Endodermal cell (in vitro differentiated cells): ENCODE measurements at regions not wholly inside any gene's neighbourhood (a gene's known extent, or its start where the extent isn't known, plus 50 kb on each side); places are given as distances from the start of the nearest gene placed in this dataset.

Experiments used
- DNase-seq: peaks from one replicate; pipeline ENCODE4 v3.0.0-alpha.2; 2017
- H3K27ac ChIP-seq: 2 replicates; pipeline ENCODE4 v1.5.1; 2013; ENCODE audit warnings: mild to moderate bottlenecking, low read depth, low read length, moderate library complexity
- H3K27me3 ChIP-seq: 2 replicates; pipeline ENCODE4 v1.6.1; 2013; ENCODE audit warnings: mild to moderate bottlenecking, low read length, moderate library complexity; ENCODE audit not compliant: insufficient read depth, control insufficient read depth, poor library complexity, severe bottlenecking
- H3K36me3 ChIP-seq: 2 replicates; pipeline ENCODE4 v1.7.0; 2013; ENCODE audit warnings: mild to moderate bottlenecking, low read length, moderate library complexity; ENCODE audit not compliant: control insufficient read depth, insufficient read depth
- H3K4me1 ChIP-seq: one replicate; pipeline ENCODE4 v1.7.0; 2013; ENCODE audit warnings: low read length; ENCODE audit not compliant: control insufficient read depth, insufficient read depth
- H3K4me3 ChIP-seq: 2 replicates; pipeline ENCODE4 v1.5.1; 2013; ENCODE audit warnings: mild to moderate bottlenecking, low read length, moderate library complexity
- H3K9ac ChIP-seq: 2 replicates; pipeline ENCODE4 v1.6.1; 2013; ENCODE audit warnings: mild to moderate bottlenecking, low read length, moderate library complexity; ENCODE audit not compliant: poor library complexity, severe bottlenecking; ENCODE audit errors: extremely low read depth
- H3K9me3 ChIP-seq: 2 replicates; pipeline ENCODE4 v1.6.1; 2013; ENCODE audit warnings: mild to moderate bottlenecking, low read length, moderate library complexity; ENCODE audit not compliant: control insufficient read depth
- H3K27ac Mint-ChIP-seq: 2 replicates; pipeline ENCODE4 v1.8.0; 2020; ENCODE audit warnings: mixed read lengths
- H3K27me3 Mint-ChIP-seq: 2 replicates; pipeline ENCODE4 v1.8.0; 2021; ENCODE audit warnings: mild to moderate bottlenecking, mixed read lengths; ENCODE audit not compliant: insufficient read depth
- H3K36me3 Mint-ChIP-seq: 2 replicates; pipeline ENCODE4 v1.8.0; 2020; ENCODE audit warnings: low read depth, mixed read lengths
- H3K4me1 Mint-ChIP-seq: 2 replicates; pipeline ENCODE4 v1.8.0; 2020; ENCODE audit warnings: mixed read lengths
- H3K4me3 Mint-ChIP-seq: 2 replicates; pipeline ENCODE4 v1.8.0; 2020; ENCODE audit warnings: mild to moderate bottlenecking, moderate library complexity, mixed read lengths
- H3K9me3 Mint-ChIP-seq: 2 replicates; pipeline ENCODE4 v1.8.0; 2020; ENCODE audit warnings: mild to moderate bottlenecking, mixed read lengths
- CTCF ChIP-seq: fragments of 200-600 bp; sonication (generic); conservative IDR thresholded peaks from 2 replicates; pipeline ENCODE4 v1.5.0; 2021; ENCODE audit warnings: antibody characterized with exemption, mild to moderate bottlenecking
- WGBS, 2 experiments: methylation state at CpG; one replicate each; pipeline versions ENCODE4 v1.1.5 to v1.1.7; 2013; ENCODE audit warnings: missing lambda C conversion rate in 2 of 2, mixed read lengths in 1 of 2; ENCODE audit not compliant: insufficient coverage in 1 of 2, insufficient read length in 1 of 2; 5-methylcytosine and 5-hydroxymethylcytosine counted together

- H3K4me1 Mint-ChIP-seq, result peaks cover 1% of the 10 kb centered on the region
- H3K36me3 Mint-ChIP-seq, result no peaks in the 10 kb centered on the region
- H3K27me3 ChIP-seq, result no peaks in the 10 kb centered on the region
- H3K27ac ChIP-seq, result no peak overlapping the region
- H3K9ac ChIP-seq, result no peak overlapping the region
- H3K4me1 ChIP-seq, result no peaks in the 10 kb centered on the region
- no peak for TF ChIP-seq CTCF
- no peak for DNase-seq
- no peaks in the 10 kb centered on the region for H3K36me3 ChIP-seq
- H3K4me3 Mint-ChIP-seq, result no peak overlapping the region
- H3K9me3 Mint-ChIP-seq, result no peaks in the 10 kb centered on the region
- no peak overlapping the region for H3K4me3 ChIP-seq
- H3K27ac Mint-ChIP-seq, result no peak overlapping the region
- H3K27me3 Mint-ChIP-seq, result no peaks in the 10 kb centered on the region
- H3K9me3 ChIP-seq, result no peaks in the 10 kb centered on the region
Observed at GRCh38 chr14:83799233-83799632, 1730.7 kb upstream of the FLRT2 start.

GRCh38 chr14:83814896-83815295 is 1715.0 kb upstream of the FLRT2 start:
- H3K27ac ChIP-seq, result no peak overlapping the region
- H3K27me3 Mint-ChIP-seq, result no peaks in the 10 kb centered on the region
- no peak for DNase-seq
- H3K4me3 Mint-ChIP-seq, result no peak overlapping the region
- TF ChIP-seq CTCF, result no peak
- no peak overlapping the region for H3K27ac Mint-ChIP-seq
- H3K4me1 Mint-ChIP-seq, result no peaks in the 10 kb centered on the region
- no peaks in the 10 kb centered on the region for H3K27me3 ChIP-seq
- WGBS, 2 experiments, result 86% methylated on average over 1 of the region's 1 CpG; no CpG with 5 or more reads in 1 of the 2 experiments
- no peaks in the 10 kb centered on the region for H3K4me1 ChIP-seq
- no peaks in the 10 kb centered on the region for H3K9me3 ChIP-seq
- H3K9ac ChIP-seq, result no peak overlapping the region
- no peaks in the 10 kb centered on the region for H3K9me3 Mint-ChIP-seq
- H3K36me3 ChIP-seq, result no peaks in the 10 kb centered on the region
- H3K4me3 ChIP-seq, result no peak overlapping the region
- no peaks in the 10 kb centered on the region for H3K36me3 Mint-ChIP-seq

GRCh38 chr14:83816761-83817160 is 1713.2 kb upstream of the FLRT2 start:
- Mint-ChIP-seq H3K4me1 (no peaks in the 10 kb centered on the region), H3K27ac (no peak overlapping the region), H3K36me3 (no peaks in the 10 kb centered on the region), H3K9me3 (no peaks in the 10 kb centered on the region), H3K27me3 (no peaks in the 10 kb centered on the region), H3K4me3 (no peak overlapping the region)
- H3K27me3 ChIP-seq, result no peaks in the 10 kb centered on the region
- H3K9me3 ChIP-seq, result no peaks in the 10 kb centered on the region
- TF ChIP-seq CTCF, result no peak
- H3K4me1 ChIP-seq, result no peaks in the 10 kb centered on the region
- 90 to 93% methylated on average over 5 to 6 of the region's 6 CpGs for WGBS, 2 experiments
- DNase-seq, result no peak
- H3K27ac ChIP-seq, result no peak overlapping the region
- no peak overlapping the region for H3K9ac ChIP-seq
- H3K36me3 ChIP-seq, result no peaks in the 10 kb centered on the region
- H3K4me3 ChIP-seq, result no peak overlapping the region
